ENCODE measurements at regions not wholly inside any gene's neighbourhood (a gene's known extent, or its start where the extent isn't known, plus 50 kb on each side); places are given as distances from the start of the nearest gene placed in this dataset.
"Not testable (repeated sequence)": the region's sequence is repeated elsewhere in the genome, so short reads cannot be mapped to it uniquely, and the experiment has no call there.

DNA sequence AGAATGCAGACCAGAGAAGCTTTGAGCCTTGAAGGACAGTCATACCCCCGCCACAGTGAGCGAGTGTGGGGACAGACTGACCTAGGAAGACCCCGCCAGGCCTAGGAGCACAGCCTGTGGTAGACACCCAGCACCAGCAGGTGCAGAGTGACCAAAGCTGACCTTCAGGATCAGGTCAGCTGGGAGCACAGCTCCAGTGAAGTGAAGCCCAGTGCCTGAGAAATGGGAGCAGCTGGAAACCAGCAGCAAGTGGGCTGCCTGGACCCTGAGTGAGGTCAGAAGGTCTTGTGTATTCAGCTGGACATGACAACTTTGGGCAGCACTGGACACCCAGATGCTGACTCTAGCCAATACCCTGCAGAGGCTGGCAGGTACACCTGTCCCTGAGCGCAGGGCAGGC lies 268.9 kb downstream of the TEX29 start:
- whole genome bisulfite sequencing, 3 donors: 59 to 75% (median 71%) methylated on average over 4 of the region's 4 CpGs
- Histone ChIP-seq H3K36me3 (no peaks in the 10 kb centered on the region), H3K4me1 (ENCODE audit: insufficient read depth) (no peaks in the 10 kb centered on the region), H3K4me3 (no peak overlapping the region), H3K27me3 (no peaks in the 10 kb centered on the region), H3K9me3 (no peaks in the 10 kb centered on the region), H3K27ac (no peak overlapping the region)
- TF ChIP-seq EP300 (IDR thresholded peaks at IDR 0.05) (no peak), POLR2A (IDR thresholded peaks at IDR 0.05) (no peak)
- TF ChIP-seq, protein P1, sequence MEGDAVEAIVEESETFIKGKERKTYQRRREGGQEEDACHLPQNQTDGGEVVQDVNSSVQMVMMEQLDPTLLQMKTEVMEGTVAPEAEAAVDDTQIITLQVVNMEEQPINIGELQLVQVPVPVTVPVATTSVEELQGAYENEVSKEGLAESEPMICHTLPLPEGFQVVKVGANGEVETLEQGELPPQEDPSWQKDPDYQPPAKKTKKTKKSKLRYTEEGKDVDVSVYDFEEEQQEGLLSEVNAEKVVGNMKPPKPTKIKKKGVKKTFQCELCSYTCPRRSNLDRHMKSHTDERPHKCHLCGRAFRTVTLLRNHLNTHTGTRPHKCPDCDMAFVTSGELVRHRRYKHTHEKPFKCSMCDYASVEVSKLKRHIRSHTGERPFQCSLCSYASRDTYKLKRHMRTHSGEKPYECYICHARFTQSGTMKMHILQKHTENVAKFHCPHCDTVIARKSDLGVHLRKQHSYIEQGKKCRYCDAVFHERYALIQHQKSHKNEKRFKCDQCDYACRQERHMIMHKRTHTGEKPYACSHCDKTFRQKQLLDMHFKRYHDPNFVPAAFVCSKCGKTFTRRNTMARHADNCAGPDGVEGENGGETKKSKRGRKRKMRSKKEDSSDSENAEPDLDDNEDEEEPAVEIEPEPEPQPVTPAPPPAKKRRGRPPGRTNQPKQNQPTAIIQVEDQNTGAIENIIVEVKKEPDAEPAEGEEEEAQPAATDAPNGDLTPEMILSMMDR (IDR thresholded peaks at IDR 0.05): no peak
- intact Hi-C loops (cut with DNase I): no loop called here
- no peak for DNase-seq

DNA sequence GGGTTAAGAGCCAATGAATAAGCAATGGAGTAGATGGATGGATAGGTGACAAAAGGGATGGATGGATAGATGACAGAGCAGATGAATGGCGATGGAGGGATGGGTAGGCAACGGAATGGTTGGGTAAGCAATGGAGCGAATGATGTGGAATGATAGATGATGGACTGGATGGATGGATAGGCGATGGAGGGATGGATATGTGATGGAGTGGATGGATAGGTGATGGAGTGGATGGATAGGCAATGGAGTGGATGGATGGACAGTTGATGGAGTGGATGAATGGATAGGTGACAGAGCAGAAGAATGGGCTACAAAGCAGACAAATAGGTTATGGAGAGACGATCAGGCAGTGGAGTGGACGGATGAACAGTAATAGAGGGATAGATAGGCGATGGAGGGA lies 269.6 kb downstream of the TEX29 start:
- Histone ChIP-seq H3K9me3 (no peaks in the 10 kb centered on the region), H3K4me1 (ENCODE audit: insufficient read depth) (no peaks in the 10 kb centered on the region), H3K36me3 (no peaks in the 10 kb centered on the region), H3K27me3 (no peaks in the 10 kb centered on the region), H3K27ac (no peak overlapping the region), H3K4me3 (no peak overlapping the region)
- intact Hi-C loops (cut with DNase I): no loop called here
- WGBS, 3 donors: 87 to 93% (median 91%) methylated on average over 7 of the region's 7 CpGs
- TF ChIP-seq, protein P1 (IDR thresholded peaks at IDR 0.05): no peak
- TF ChIP-seq EP300 (IDR thresholded peaks at IDR 0.05): no peak
- TF ChIP-seq POLR2A (IDR thresholded peaks at IDR 0.05): no peak
- no peak for DNase-seq

DNA sequence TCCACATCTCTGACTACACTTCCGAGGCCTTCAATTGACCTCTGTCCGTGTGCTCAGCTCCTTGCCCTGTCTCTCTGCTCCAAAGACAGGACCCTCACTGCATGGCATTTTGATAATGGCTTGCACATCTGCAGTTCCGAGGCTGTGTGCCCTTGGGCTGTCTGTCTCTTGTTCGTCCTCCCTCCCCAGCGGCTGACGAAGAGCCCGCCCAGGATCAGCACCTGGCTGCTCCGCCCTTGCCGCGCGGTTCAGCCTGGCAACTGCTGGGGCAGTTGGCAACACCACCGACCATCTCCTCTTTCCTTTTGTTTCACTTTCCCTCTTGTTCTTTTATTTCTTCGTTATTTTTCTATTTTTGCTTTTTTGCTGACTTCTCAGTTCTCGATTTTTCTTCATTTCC lies 270.4 kb downstream of the TEX29 start:
- Histone ChIP-seq H3K36me3 (no peaks in the 10 kb centered on the region), H3K27me3 (no peaks in the 10 kb centered on the region), H3K4me1 (ENCODE audit: insufficient read depth) (no peaks in the 10 kb centered on the region), H3K9me3 (no peaks in the 10 kb centered on the region), H3K4me3 (no peak overlapping the region), H3K27ac (no peak overlapping the region)
- no peak for DNase-seq
- TF ChIP-seq, protein P1 (IDR thresholded peaks at IDR 0.05): no peak
- TF ChIP-seq POLR2A (IDR thresholded peaks at IDR 0.05): no peak
- TF ChIP-seq EP300 (IDR thresholded peaks at IDR 0.05): no peak
- intact Hi-C loops (cut with DNase I): no loop called here
- 84 to 86% (median 86%) methylated on average over 14 of the region's 14 CpGs for WGBS, 3 donors

DNA sequence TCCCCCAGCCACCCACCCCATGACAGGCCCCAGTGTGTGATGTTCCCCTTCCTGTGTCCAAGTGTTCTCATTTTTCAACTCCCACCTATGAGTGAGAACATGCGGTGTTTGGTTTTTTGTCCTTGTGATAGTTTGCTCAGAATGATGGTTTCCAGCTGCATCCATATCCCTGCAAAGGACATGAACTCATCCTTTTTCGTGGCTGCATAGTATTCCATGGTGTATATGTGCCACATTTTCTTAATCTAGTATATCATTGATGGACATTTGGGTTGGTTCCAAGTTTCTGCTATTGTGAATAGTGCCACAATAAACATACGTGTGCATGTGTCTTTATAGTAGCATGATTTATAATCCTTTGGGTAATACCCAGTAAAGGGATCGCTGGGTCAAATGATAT lies 273.0 kb downstream of the TEX29 start:
- DNase-seq; H3K36me3 ChIP-seq; intact Hi-C loops (cut with DNase I); H3K4me1 ChIP-seq (ENCODE audit: insufficient read depth); H3K27me3 ChIP-seq; H3K9me3 ChIP-seq; H3K4me3 ChIP-seq; H3K27ac ChIP-seq: not testable (repeated sequence)
- 75 to 83% (median 82%) methylated on average over 4 of the region's 4 CpGs for WGBS, 3 donors

DNA sequence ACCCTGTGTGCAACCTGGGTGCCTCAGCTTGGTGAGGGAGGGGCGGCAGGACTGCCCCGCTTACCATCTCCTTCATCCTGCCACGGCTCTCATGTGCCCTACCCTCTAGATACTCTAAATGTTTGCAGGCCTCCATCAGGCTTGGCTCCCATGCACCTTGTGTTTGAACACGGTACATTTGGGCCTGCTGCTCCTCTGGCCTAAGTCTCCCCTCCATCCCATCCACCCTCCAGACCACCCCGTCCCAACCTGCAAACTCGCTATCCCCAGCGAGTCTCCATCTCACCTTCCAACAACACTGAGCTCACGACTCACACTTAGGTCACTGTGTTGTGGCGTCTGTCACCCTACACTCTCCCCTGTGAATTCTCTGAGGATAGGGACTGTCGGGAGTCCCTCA lies 274.2 kb downstream of the TEX29 start:
- H3K27me3 ChIP-seq: no peaks in the 10 kb centered on the region
- TF ChIP-seq EP300 (IDR thresholded peaks at IDR 0.05) (no peak), POLR2A (IDR thresholded peaks at IDR 0.05) (no peak)
- TF ChIP-seq, protein P1 (IDR thresholded peaks at IDR 0.05): no peak
- H3K36me3 ChIP-seq: no peaks in the 10 kb centered on the region
- WGBS, 3 donors: 86 to 90% (median 90%) methylated on average over 10 of the region's 10 CpGs
- DNase-seq: no peak
- no peak overlapping the region for H3K4me3 ChIP-seq
- H3K27ac ChIP-seq: no peak overlapping the region
- intact Hi-C loops (cut with DNase I): no loop called here
- no peaks in the 10 kb centered on the region for H3K4me1 ChIP-seq (ENCODE audit: insufficient read depth)
- no peaks in the 10 kb centered on the region for H3K9me3 ChIP-seq

Data from ovary (tissue), 7 donors.